ENCODE measurements at regions not wholly inside any gene's neighbourhood (a gene's known extent, or its start where the extent isn't known, plus 50 kb on each side); places are given as distances from the start of the nearest gene placed in this dataset.

GRCh38 chr10:106181501-106181900 lies 983.0 kb downstream of the SORCS1 start:
- FAIRE-seq = no peak

GRCh38 chr10:106179430-106179829 lies 985.1 kb downstream of the SORCS1 start:
- FAIRE-seq = no peak

GRCh38 chr10:106175760-106176377 lies 988.6 kb downstream of the SORCS1 start:
- FAIRE-seq = no peak

GRCh38 chr10:106173838-106174237 lies 990.7 kb downstream of the SORCS1 start:
- no peak for FAIRE-seq

GRCh38 chr10:106169241-106169640 lies 995.3 kb downstream of the SORCS1 start:
- FAIRE-seq = no peak

- no peak for FAIRE-seq
Measured at GRCh38 chr10:106167946-106168345, 996.6 kb downstream of the SORCS1 start.

- FAIRE-seq = no peak
Measured at GRCh38 chr10:106158241-106158640, 1006.3 kb downstream of the SORCS1 start.

GRCh38 chr10:106147021-106147420 lies 1017.5 kb downstream of the SORCS1 start:
- no peak for FAIRE-seq

GRCh38 chr10:106139915-106140314 lies 1024.6 kb downstream of the SORCS1 start:
- no peak for FAIRE-seq

- no peak for FAIRE-seq
Measured at GRCh38 chr10:106136175-106136574, 1028.3 kb downstream of the SORCS1 start.

GRCh38 chr10:106134326-106135000 lies 1030.0 kb downstream of the SORCS1 start:
- FAIRE-seq = no peak

- no peak for FAIRE-seq
Measured at GRCh38 chr10:106133451-106133850, 1031.1 kb downstream of the SORCS1 start.

GRCh38 chr10:106132956-106133355 lies 1031.5 kb downstream of the SORCS1 start:
- FAIRE-seq = no peak

- no peak for FAIRE-seq
Measured at GRCh38 chr10:106114656-106115186, 1049.8 kb downstream of the SORCS1 start.

- no peak for FAIRE-seq
Measured at GRCh38 chr10:106111246-106111645, 1053.3 kb downstream of the SORCS1 start.

GRCh38 chr10:106107706-106108105 lies 1056.8 kb downstream of the SORCS1 start:
- FAIRE-seq = no peak

GRCh38 chr10:106106114-106106513 lies 1058.4 kb downstream of the SORCS1 start:
- no peak for FAIRE-seq

GRCh38 chr10:106089855-106090254 lies 1074.7 kb downstream of the SORCS1 start:
- no peak for FAIRE-seq

GRCh38 chr10:106086391-106086790 lies 1078.1 kb downstream of the SORCS1 start:
- FAIRE-seq = no peak

GRCh38 chr10:106083572-106083971 lies 1080.9 kb downstream of the SORCS1 start:
- FAIRE-seq = no peak

- FAIRE-seq = no peak
Measured at GRCh38 chr10:106082865-106083264, 1081.6 kb downstream of the SORCS1 start.

- no peak for FAIRE-seq
Measured at GRCh38 chr10:106078895-106079576, 1085.5 kb downstream of the SORCS1 start.

- no peak for FAIRE-seq
Measured at GRCh38 chr10:106076496-106076895, 1088.0 kb downstream of the SORCS1 start.

GRCh38 chr10:106053061-106053460 lies 1111.4 kb downstream of the SORCS1 start:
- no peak for FAIRE-seq
